Mesenchymal stem cell (in vitro differentiated cells and primary cell): ENCODE measurements at regions not wholly inside any gene's neighbourhood (a gene's known extent, or its start where the extent isn't known, plus 50 kb on each side); places are given as distances from the start of the nearest gene placed in this dataset.

ENCODE experiments used
- DNase-seq: peaks from one replicate; pipeline ENCODE4 v3.0.0-alpha.2; 2013
- H2AFZ ChIP-seq: one replicate; pipeline ENCODE4 v1.6.1; 2013; ENCODE audit warnings: low read depth, mild to moderate bottlenecking, control low read depth, inconsistent platforms, low read length, moderate library complexity
- H2AK5ac ChIP-seq: 2 replicates; pipeline ENCODE4 v1.6.1; 2013; ENCODE audit warnings: low read length, moderate library complexity, mild to moderate bottlenecking, inconsistent platforms; ENCODE audit not compliant: severe bottlenecking
- H2BK120ac ChIP-seq: one replicate; pipeline ENCODE4 v1.6.1; 2013; ENCODE audit warnings: low read depth, mild to moderate bottlenecking, inconsistent platforms, low read length, moderate library complexity
- H2BK12ac ChIP-seq, 2 experiments: one replicate each; pipeline ENCODE4 v1.6.1; 2013; ENCODE audit warnings: inconsistent platforms in 2 of 2, low read length in 2 of 2, mild to moderate bottlenecking in 2 of 2, moderate library complexity in 2 of 2, control low read depth in 1 of 2
- H2BK15ac ChIP-seq: one replicate; pipeline ENCODE4 v1.6.1; 2013; ENCODE audit warnings: mild to moderate bottlenecking, low read depth, inconsistent platforms; ENCODE audit not compliant: poor library complexity, severe bottlenecking
- H2BK5ac ChIP-seq: 2 replicates; pipeline ENCODE4 v1.6.1; 2013; ENCODE audit warnings: low read depth, mild to moderate bottlenecking, low read length, control low read depth, inconsistent platforms; ENCODE audit not compliant: poor library complexity, severe bottlenecking
- H3K14ac ChIP-seq, 2 experiments: one replicate each; pipeline ENCODE4 v1.6.1; 2013; ENCODE audit warnings: inconsistent platforms in 2 of 2, low read length in 2 of 2, control low read depth in 1 of 2, mild to moderate bottlenecking in 1 of 2, moderate library complexity in 1 of 2
- H3K18ac ChIP-seq, 2 experiments: one replicate each; pipeline ENCODE4 v1.6.1; 2013; ENCODE audit warnings: inconsistent platforms in 2 of 2, low read length in 2 of 2, control low read depth in 1 of 2, low read depth in 1 of 2, mild to moderate bottlenecking in 1 of 2
- H3K23ac ChIP-seq, 2 experiments: one replicate each; pipeline ENCODE4 v1.6.1; 2013; ENCODE audit warnings: inconsistent platforms in 2 of 2, low read length in 2 of 2, mild to moderate bottlenecking in 2 of 2, moderate library complexity in 2 of 2, control low read depth in 1 of 2
- H3K27ac ChIP-seq: 2 replicates; pipeline ENCODE4 v1.5.1; 2013; ENCODE audit warnings: mild to moderate bottlenecking, moderate library complexity, low read length, control low read depth, inconsistent platforms; ENCODE audit not compliant: poor library complexity, severe bottlenecking
- H3K27me3 ChIP-seq, 2 experiments: 2 replicates each; pipeline versions ENCODE4 v1.6.1 to v1.7.0; 2013; ENCODE audit warnings: low read length in 2 of 2, mild to moderate bottlenecking in 2 of 2, moderate library complexity in 2 of 2, control low read depth in 1 of 2, inconsistent platforms in 1 of 2; ENCODE audit not compliant: control insufficient read depth in 1 of 2, insufficient read depth in 1 of 2
- H3K36me3 ChIP-seq, 2 experiments: 2 replicates each; pipeline versions ENCODE4 v1.6.1 to v1.7.0; 2013; ENCODE audit warnings: low read length in 2 of 2, control low read depth in 1 of 2, inconsistent platforms in 1 of 2, low read depth in 1 of 2, mild to moderate bottlenecking in 1 of 2; ENCODE audit not compliant: insufficient read depth in 2 of 2, control insufficient read depth in 1 of 2
- H3K4ac ChIP-seq, 2 experiments: one replicate each; pipeline ENCODE4 v1.6.1; 2013; ENCODE audit warnings: inconsistent platforms in 2 of 2, low read length in 2 of 2, mild to moderate bottlenecking in 2 of 2, moderate library complexity in 2 of 2, control low read depth in 1 of 2, low read depth in 1 of 2
- H3K4me1 ChIP-seq: 2 replicates; pipeline ENCODE4 v1.6.1; 2013; ENCODE audit warnings: low read depth, low read length, control low read depth; ENCODE audit not compliant: control insufficient read depth, insufficient read depth
- H3K4me2 ChIP-seq: 2 replicates; pipeline ENCODE4 v1.6.1; 2013; ENCODE audit warnings: low read length, mild to moderate bottlenecking, inconsistent platforms; ENCODE audit not compliant: poor library complexity, severe bottlenecking
- H3K4me3 ChIP-seq, 2 experiments: 2 replicates each; pipeline versions ENCODE4 v1.5.1 to v1.7.0; 2013; ENCODE audit warnings: low read length in 2 of 2, mild to moderate bottlenecking in 2 of 2, control low read depth in 1 of 2, low read depth in 1 of 2; ENCODE audit not compliant: insufficient read depth in 1 of 2
- H3K79me1 ChIP-seq: replicated peaks from 2 replicates; pipeline ENCODE4 v1.6.1; 2013; ENCODE audit warnings: mild to moderate bottlenecking, control low read depth, low read length, inconsistent platforms; ENCODE audit not compliant: poor library complexity, severe bottlenecking
- H3K9ac ChIP-seq: 2 replicates; pipeline ENCODE4 v1.7.0; 2013; ENCODE audit warnings: mild to moderate bottlenecking, low read length, moderate library complexity
- H3K9me3 ChIP-seq: 2 replicates; pipeline ENCODE4 v1.7.0; 2013; ENCODE audit warnings: mild to moderate bottlenecking, low read length; ENCODE audit not compliant: control insufficient read depth
- H4K8ac ChIP-seq: one replicate; pipeline ENCODE4 v1.6.1; 2013; ENCODE audit warnings: inconsistent platforms, mild to moderate bottlenecking, low read length, moderate library complexity
- H4K91ac ChIP-seq: one replicate; pipeline ENCODE4 v1.6.1; 2013; ENCODE audit warnings: mild to moderate bottlenecking, low read length, inconsistent platforms
- WGBS: methylation state at CpG from one replicate; pipeline ENCODE4 v1.1.7; 2013; ENCODE audit warnings: mixed read lengths; 5-methylcytosine and 5-hydroxymethylcytosine counted together

GRCh38 chr5:124659798-124660197 is 86.6 kb downstream of the ZNF608 start:
- no peak overlapping the region for H2BK120ac ChIP-seq
- DNase-seq: no peak
- H3K18ac ChIP-seq: peak overlapping the region in 1 of 2 experiments; percentile 50
- peaks cover 16% of the 10 kb centered on the region for H3K4me1 ChIP-seq
- no peak overlapping the region for H3K9ac ChIP-seq
- no peaks in the 10 kb centered on the region for H3K9me3 ChIP-seq
- peak overlapping the region in 1 of 2 experiments; percentile 61 for H3K4ac ChIP-seq
- H3K14ac ChIP-seq: no peak overlapping the region
- H2BK12ac ChIP-seq: peak overlapping the region in 1 of 2 experiments; percentile 47
- 62% methylated on average over 4 of the region's 4 CpGs for WGBS
- H3K4me3 ChIP-seq: no peak overlapping the region
- H3K4me2 ChIP-seq: no peak overlapping the region
- peak overlapping the region; percentile 95 for H2BK5ac ChIP-seq
- peaks cover 2% of the 10 kb centered on the region for H3K79me1 ChIP-seq
- no peaks in the 10 kb centered on the region for H3K27me3 ChIP-seq
- peak overlapping the region; percentile 26 for H2AK5ac ChIP-seq
- no peak overlapping the region for H2BK15ac ChIP-seq
- no peaks in the 10 kb centered on the region for H3K36me3 ChIP-seq
- H3K23ac ChIP-seq: no peak overlapping the region
- H2AFZ ChIP-seq: no peak overlapping the region
- H4K8ac ChIP-seq: no peak overlapping the region
- H3K27ac ChIP-seq: peak overlapping the region; percentile 91
- H4K91ac ChIP-seq: no peak overlapping the region

GRCh38 chr5:124658867-124659557 is 87.4 kb downstream of the ZNF608 start:
- WGBS: 21% methylated on average over 5 of the region's 6 CpGs
- DNase-seq: no peak
- H4K8ac ChIP-seq: no peak overlapping the region

GRCh38 chr5:124655921-124656511 is 90.4 kb downstream of the ZNF608 start:
- Histone ChIP-seq H4K8ac (no peak overlapping the region), H3K23ac (no peak overlapping the region), H3K4me2 (peak overlapping the region; percentile 41), H4K91ac (no peak overlapping the region), H2AK5ac (no peak overlapping the region), H2BK5ac (peak overlapping the region; percentile 68), H3K79me1 (peaks cover 2% of the 10 kb centered on the region), H3K9me3 (no peaks in the 10 kb centered on the region), H2AFZ (no peak overlapping the region), H3K27me3 (no peaks in the 10 kb centered on the region), H2BK15ac (no peak overlapping the region), H2BK12ac (no peak overlapping the region), H3K27ac (peak overlapping the region; percentile 95), H3K36me3 (no peaks in the 10 kb centered on the region), H3K4me1 (peaks cover 25% of the 10 kb centered on the region), H3K18ac (no peak overlapping the region), H3K14ac (no peak overlapping the region), H3K4me3 (peak overlapping the region in 1 of 2 experiments; percentile 65), H3K9ac (peak overlapping the region; percentile 78), H3K4ac (no peak overlapping the region), H2BK120ac (no peak overlapping the region)
- DNase-seq: peak; percentile 94
- WGBS: 10% methylated on average over 3 of the region's 5 CpGs

More at GRCh38 chr5:124658867-124659557, 87.4 kb downstream of the ZNF608 start:
- peaks cover 2% of the 10 kb centered on the region for H3K79me1 ChIP-seq
- no peak overlapping the region for H3K14ac ChIP-seq
- H3K23ac ChIP-seq: no peak overlapping the region
- H3K18ac ChIP-seq: peak overlapping the region; percentile 46 to 73
- H2AFZ ChIP-seq: no peak overlapping the region
- H3K4me3 ChIP-seq: no peak overlapping the region
- H2BK5ac ChIP-seq: peak overlapping the region; percentile 95
- no peak overlapping the region for H2BK15ac ChIP-seq
- H3K27ac ChIP-seq: peak overlapping the region; percentile 91
- H3K27me3 ChIP-seq: no peaks in the 10 kb centered on the region
- peak overlapping the region in 1 of 2 experiments; percentile 6 for H2BK12ac ChIP-seq
- peak overlapping the region in 1 of 2 experiments; percentile 79 for H3K4ac ChIP-seq
- H3K9ac ChIP-seq: no peak overlapping the region
- peak overlapping the region; percentile 70 for H2AK5ac ChIP-seq
- no peak overlapping the region for H2BK120ac ChIP-seq
- H3K4me1 ChIP-seq: peaks cover 20% of the 10 kb centered on the region
- no peaks in the 10 kb centered on the region for H3K9me3 ChIP-seq
- H3K4me2 ChIP-seq: peak overlapping the region; percentile 1
- H4K91ac ChIP-seq: no peak overlapping the region
- no peaks in the 10 kb centered on the region for H3K36me3 ChIP-seq

GRCh38 chr5:124655251-124655917 is 91.1 kb downstream of the ZNF608 start:
- H3K36me3 ChIP-seq: no peaks in the 10 kb centered on the region
- H3K4me1 ChIP-seq: peaks cover 25% of the 10 kb centered on the region
- H3K9me3 ChIP-seq: no peaks in the 10 kb centered on the region
- H3K4me3 ChIP-seq: peak overlapping the region in 1 of 2 experiments; percentile 65
- peak overlapping the region; percentile 68 for H2BK5ac ChIP-seq
- H2BK12ac ChIP-seq: no peak overlapping the region
- no peak overlapping the region for H3K4ac ChIP-seq
- H2AFZ ChIP-seq: no peak overlapping the region
- peaks cover 2% of the 10 kb centered on the region for H3K79me1 ChIP-seq
- H3K9ac ChIP-seq: peak overlapping the region; percentile 78
- H2BK120ac ChIP-seq: peak overlapping the region; percentile 59
- H3K27ac ChIP-seq: peak overlapping the region; percentile 95
- DNase-seq: no peak
- no peaks in the 10 kb centered on the region for H3K27me3 ChIP-seq
- 72% methylated on average over 3 of the region's 8 CpGs for WGBS
- H2BK15ac ChIP-seq: no peak overlapping the region
- H3K18ac ChIP-seq: no peak overlapping the region
- H4K91ac ChIP-seq: no peak overlapping the region
- H2AK5ac ChIP-seq: no peak overlapping the region
- no peak overlapping the region for H3K23ac ChIP-seq
- peak overlapping the region; percentile 41 for H3K4me2 ChIP-seq
- H3K14ac ChIP-seq: no peak overlapping the region
- H4K8ac ChIP-seq: no peak overlapping the region
